ENCODE measurements at regions not wholly inside any gene's neighbourhood (a gene's known extent, or its start where the extent isn't known, plus 50 kb on each side); places are given as distances from the start of the nearest gene placed in this dataset.

DNA sequence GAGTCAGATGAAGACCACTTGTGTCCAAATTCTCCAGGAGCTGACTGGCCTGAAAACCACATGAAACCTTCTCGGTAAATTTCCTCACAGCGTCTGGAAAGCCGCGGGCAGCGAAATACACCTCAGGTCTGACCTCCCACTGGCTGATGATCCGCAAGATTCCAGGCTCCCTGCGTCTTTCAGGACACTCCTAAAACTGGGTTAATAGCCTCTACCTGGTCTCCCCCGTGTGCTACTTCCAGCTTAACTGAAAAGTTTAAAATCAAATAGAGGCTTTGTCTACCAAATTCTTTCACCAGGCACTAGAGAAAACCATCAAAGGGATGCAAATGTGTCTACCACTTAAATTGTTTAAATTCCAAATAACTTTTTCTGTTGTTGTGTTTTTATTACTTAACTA is 312.6 kb downstream of the DRD1 start:
- DNase-seq (ENCODE audit: extremely low read depth, low read depth): no peak
- TF ChIP-seq, protein P1, sequence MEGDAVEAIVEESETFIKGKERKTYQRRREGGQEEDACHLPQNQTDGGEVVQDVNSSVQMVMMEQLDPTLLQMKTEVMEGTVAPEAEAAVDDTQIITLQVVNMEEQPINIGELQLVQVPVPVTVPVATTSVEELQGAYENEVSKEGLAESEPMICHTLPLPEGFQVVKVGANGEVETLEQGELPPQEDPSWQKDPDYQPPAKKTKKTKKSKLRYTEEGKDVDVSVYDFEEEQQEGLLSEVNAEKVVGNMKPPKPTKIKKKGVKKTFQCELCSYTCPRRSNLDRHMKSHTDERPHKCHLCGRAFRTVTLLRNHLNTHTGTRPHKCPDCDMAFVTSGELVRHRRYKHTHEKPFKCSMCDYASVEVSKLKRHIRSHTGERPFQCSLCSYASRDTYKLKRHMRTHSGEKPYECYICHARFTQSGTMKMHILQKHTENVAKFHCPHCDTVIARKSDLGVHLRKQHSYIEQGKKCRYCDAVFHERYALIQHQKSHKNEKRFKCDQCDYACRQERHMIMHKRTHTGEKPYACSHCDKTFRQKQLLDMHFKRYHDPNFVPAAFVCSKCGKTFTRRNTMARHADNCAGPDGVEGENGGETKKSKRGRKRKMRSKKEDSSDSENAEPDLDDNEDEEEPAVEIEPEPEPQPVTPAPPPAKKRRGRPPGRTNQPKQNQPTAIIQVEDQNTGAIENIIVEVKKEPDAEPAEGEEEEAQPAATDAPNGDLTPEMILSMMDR (IDR thresholded peaks at IDR 0.05; ENCODE audit: low read depth, low read length): no peak

- DNase-seq (ENCODE audit: extremely low read depth, low read depth): no peak
- TF ChIP-seq, protein P1 (IDR thresholded peaks at IDR 0.05; ENCODE audit: low read depth, low read length): no peak
These were observed 314.4 kb downstream of the DRD1 start for GRCh38 chr5:175129619-175130018.

- DNase-seq (ENCODE audit: extremely low read depth, low read depth): no peak
These were observed 314.9 kb downstream of the DRD1 start for GRCh38 chr5:175129121-175129520.

DNA sequence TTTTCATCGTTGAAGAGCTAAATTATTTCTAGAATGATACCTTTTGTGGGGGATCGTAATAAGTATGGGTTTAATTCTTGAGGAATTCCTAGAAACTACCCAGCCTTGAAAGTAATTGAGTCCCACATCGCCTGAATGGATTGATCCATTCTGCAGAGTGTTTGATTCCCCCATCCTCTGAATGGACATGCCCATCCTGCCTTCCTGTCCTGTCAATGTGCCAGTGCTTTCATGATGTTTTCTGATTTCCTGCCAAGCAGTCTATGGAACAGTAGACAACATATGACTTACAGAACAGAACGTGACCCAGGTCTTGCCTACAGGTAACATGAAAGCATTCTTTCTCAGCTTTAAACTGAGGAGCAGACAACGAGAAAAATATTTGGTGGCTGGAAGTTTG is 319.2 kb downstream of the DRD1 start:
- TF ChIP-seq, protein P1 (IDR thresholded peaks at IDR 0.05; ENCODE audit: low read depth, low read length): no peak
- DNase-seq (ENCODE audit: extremely low read depth, low read depth): no peak

More at GRCh38 chr5:175129121-175129520, 314.9 kb downstream of the DRD1 start:
- TF ChIP-seq, protein P1 (IDR thresholded peaks at IDR 0.05; ENCODE audit: low read depth, low read length): no peak

GRCh38 chr5:175124251-175124813 is 319.6 kb downstream of the DRD1 start:
- TF ChIP-seq, protein P1 (IDR thresholded peaks at IDR 0.05; ENCODE audit: low read depth, low read length): no peak
- DNase-seq (ENCODE audit: extremely low read depth, low read depth): no peak

DNA sequence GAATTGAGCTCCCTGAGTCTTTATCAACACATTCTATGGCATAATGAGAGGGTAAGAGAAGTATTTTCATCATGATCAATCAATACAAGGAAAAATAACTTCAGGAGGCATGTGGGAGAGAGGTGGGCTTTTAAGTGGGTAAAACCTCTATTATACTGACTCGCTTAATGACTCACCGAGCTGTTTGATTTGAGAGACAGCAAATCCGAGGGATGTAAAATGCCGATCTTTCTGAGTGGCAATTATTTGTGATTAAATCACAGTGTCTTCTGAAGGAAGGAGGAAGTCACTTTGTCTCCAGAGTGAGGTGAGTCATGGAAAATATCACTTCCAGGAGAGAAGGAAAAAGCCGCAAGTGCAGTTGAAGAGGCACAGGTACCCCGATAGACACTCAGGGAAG is 320.4 kb downstream of the DRD1 start:
- DNase-seq (ENCODE audit: extremely low read depth, low read depth): no peak
- TF ChIP-seq, protein P1 (IDR thresholded peaks at IDR 0.05; ENCODE audit: low read depth, low read length): no peak

DNA sequence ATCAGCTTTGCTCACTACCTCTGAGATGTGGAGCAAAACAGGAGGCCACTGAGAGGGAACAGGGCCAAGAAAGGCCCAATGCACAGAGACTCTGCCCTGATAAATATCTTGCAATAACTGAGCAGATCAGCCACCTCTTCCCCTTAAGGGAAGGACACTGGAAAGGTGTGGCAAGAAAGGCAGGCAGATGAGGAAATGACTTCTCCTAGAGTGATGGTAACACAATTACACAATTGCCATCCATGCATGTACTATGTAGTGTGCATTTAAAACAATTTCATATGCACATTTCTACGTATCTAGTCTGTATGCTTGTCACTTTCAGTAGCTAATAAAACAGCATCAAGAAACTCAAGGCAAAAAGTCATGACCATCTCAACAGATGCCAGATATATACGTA is 322.5 kb downstream of the DRD1 start:
- DNase-seq (ENCODE audit: extremely low read depth, low read depth): no peak
- TF ChIP-seq, protein P1 (IDR thresholded peaks at IDR 0.05; ENCODE audit: low read depth, low read length): no peak

All from AG09319 (cell line).